Brain microvascular endothelial cell (primary cell): ENCODE measurements at regions not wholly inside any gene's neighbourhood (a gene's known extent, or its start where the extent isn't known, plus 50 kb on each side); places are given as distances from the start of the nearest gene placed in this dataset.

Source experiments
- DNase-seq: peaks from one replicate; pipeline ENCODE4 v3.0.0-alpha.2; 2020
- H3K27ac ChIP-seq: fragments of 250-450 bp; sonication (Bioruptor Pico); 2 replicates; pipeline ENCODE4 v1.5.1; 2020; ENCODE audit warnings: mild to moderate bottlenecking, moderate library complexity
- H3K27me3 ChIP-seq: fragments of 250-450 bp; sonication (Bioruptor Pico); replicated peaks from 2 replicates; pipeline ENCODE4 v1.5.1; 2020; ENCODE audit warnings: mild to moderate bottlenecking
- H3K36me3 ChIP-seq: fragments of 250-450 bp; sonication (Bioruptor Pico); replicated peaks from 2 replicates; pipeline ENCODE4 v1.5.1; 2020; ENCODE audit warnings: mild to moderate bottlenecking
- H3K4me3 ChIP-seq: 2 replicates; pipeline ENCODE4 v1.5.1; 2011; ENCODE audit warnings: low read depth, mild to moderate bottlenecking, control low read depth, low read length, moderate library complexity
- in situ Hi-C: cut with HindIII; loops from 2 replicates; pipeline ENCODE4 v1.10.0; 2017; ENCODE audit warnings: low sequenced_read_pairs, low pct_ligation_motif_present
- TF ChIP-seq, protein P1 (sequence below): IDR thresholded peaks from 2 replicates; pipeline ENCODE4 v1.5.1; 2011; ENCODE audit warnings: low read depth, mild to moderate bottlenecking, moderate library complexity, low read length, control low read depth, inconsistent platforms; ENCODE audit errors: missing control alignments

GRCh38 chr12:34397591-34398365 is 375.5 kb downstream of the ALG10 start:
- no peaks in the 10 kb centered on the region for H3K36me3 ChIP-seq
- in situ Hi-C loops, result no loop called here
- DNase-seq, result no peak
- H3K27ac ChIP-seq, result no peak overlapping the region
- no peak overlapping the region for H3K4me3 ChIP-seq
- H3K27me3 ChIP-seq, result no peaks in the 10 kb centered on the region
- TF ChIP-seq, protein P1, sequence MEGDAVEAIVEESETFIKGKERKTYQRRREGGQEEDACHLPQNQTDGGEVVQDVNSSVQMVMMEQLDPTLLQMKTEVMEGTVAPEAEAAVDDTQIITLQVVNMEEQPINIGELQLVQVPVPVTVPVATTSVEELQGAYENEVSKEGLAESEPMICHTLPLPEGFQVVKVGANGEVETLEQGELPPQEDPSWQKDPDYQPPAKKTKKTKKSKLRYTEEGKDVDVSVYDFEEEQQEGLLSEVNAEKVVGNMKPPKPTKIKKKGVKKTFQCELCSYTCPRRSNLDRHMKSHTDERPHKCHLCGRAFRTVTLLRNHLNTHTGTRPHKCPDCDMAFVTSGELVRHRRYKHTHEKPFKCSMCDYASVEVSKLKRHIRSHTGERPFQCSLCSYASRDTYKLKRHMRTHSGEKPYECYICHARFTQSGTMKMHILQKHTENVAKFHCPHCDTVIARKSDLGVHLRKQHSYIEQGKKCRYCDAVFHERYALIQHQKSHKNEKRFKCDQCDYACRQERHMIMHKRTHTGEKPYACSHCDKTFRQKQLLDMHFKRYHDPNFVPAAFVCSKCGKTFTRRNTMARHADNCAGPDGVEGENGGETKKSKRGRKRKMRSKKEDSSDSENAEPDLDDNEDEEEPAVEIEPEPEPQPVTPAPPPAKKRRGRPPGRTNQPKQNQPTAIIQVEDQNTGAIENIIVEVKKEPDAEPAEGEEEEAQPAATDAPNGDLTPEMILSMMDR, result no peak

DNA sequence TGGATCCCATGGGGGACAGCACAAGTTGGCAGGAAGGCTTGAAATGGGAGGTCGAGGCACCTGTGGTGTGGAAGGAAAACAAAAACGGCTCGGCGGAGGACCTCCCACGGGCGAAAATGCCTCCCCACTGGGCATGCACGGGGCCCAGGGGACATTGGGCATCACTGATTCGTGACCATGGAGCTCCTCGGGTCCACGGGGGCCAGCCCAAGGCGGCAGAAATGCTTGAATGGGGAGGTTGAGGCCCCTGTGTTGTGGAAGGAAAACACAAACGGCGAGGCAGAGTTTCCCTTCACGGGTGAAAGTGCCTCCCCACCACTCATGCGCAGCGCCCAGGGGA is 376.0 kb downstream of the ALG10 start:
- in situ Hi-C loops, result no loop called here
- H3K36me3 ChIP-seq, result no peaks in the 10 kb centered on the region
- H3K27me3 ChIP-seq, result no peaks in the 10 kb centered on the region
- no peak overlapping the region for H3K27ac ChIP-seq
- DNase-seq, result no peak
- H3K4me3 ChIP-seq, result no peak overlapping the region
- TF ChIP-seq, protein P1, result no peak

- Histone ChIP-seq H3K4me3 (no peak overlapping the region), H3K36me3 (no peaks in the 10 kb centered on the region), H3K27me3 (no peaks in the 10 kb centered on the region), H3K27ac (no peak overlapping the region)
- TF ChIP-seq, protein P1, result no peak
- no peak for DNase-seq
- in situ Hi-C loops, result no loop called here
These were observed 376.7 kb downstream of the ALG10 start for GRCh38 chr12:34398706-34399630.

DNA sequence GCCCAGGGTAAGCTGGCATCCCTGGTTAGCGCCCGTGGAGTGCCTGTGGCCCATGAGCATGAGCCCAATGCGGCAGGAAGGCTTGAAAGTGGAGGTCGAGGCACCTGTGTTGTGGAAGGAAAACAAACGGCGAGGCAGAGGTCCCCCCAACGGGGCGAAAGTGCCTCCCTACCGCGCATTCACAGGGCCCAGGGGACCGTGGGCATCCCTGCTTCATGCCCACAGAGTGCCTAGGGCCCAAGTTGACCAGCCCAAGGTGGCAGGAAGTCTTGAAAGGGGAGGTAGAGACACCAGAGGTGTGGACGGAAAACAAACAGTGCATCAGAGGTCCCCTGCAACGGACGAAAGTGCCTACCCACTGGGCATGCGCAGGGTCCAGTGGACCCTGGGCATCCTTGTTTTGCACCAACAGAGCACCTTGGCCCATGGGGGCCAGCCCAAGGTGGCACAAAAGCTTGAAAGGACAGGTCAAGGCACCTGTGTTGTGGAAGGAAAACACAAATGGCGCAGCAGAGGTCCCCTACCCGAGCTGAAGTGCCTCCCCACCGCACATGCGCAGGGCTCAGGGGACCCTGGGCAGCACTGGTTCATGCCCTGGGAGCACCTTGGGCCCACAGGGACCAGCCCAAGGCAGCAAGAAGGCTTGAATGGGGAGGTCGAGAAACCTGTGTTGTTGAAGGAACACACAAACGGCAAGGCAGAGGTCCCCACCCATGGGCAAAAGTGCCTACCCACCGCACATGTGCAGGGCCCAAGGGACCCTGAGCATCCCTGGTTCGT is 377.5 kb downstream of the ALG10 start:
- Histone ChIP-seq H3K4me3 (no peak overlapping the region), H3K36me3 (no peaks in the 10 kb centered on the region), H3K27ac (no peak overlapping the region), H3K27me3 (no peaks in the 10 kb centered on the region)
- TF ChIP-seq, protein P1, result no peak
- in situ Hi-C loops, result no loop called here
- DNase-seq, result no peak

- in situ Hi-C loops, result no loop called here
- H3K27ac ChIP-seq, result no peak overlapping the region
- DNase-seq, result no peak
These were observed 378.1 kb downstream of the ALG10 start for GRCh38 chr12:34400411-34400881.

More at GRCh38 chr12:34400411-34400881, 378.1 kb downstream of the ALG10 start:
- Histone ChIP-seq H3K36me3 (no peaks in the 10 kb centered on the region), H3K27me3 (no peaks in the 10 kb centered on the region), H3K4me3 (no peak overlapping the region)
- TF ChIP-seq, protein P1, result no peak
